ENCODE measurements at regions not wholly inside any gene's neighbourhood (a gene's known extent, or its start where the extent isn't known, plus 50 kb on each side); places are given as distances from the start of the nearest gene placed in this dataset.

- H3K4me3 ChIP-seq (replicated peaks; ENCODE audit: insufficient read depth, low read length), result no peak overlapping the region
- no peak overlapping the region for H3K27ac ChIP-seq (replicated peaks)
- DNase-seq (ENCODE audit: low read depth in 1 of 2, low spot score in 1 of 2), result no peak
- no peak for TF ChIP-seq GABPA (IDR thresholded peaks at IDR 0.05; ENCODE audit: low read depth)
- H3K27me3 ChIP-seq (ENCODE audit: insufficient read depth, poor library complexity, severe bottlenecking), result no peaks in the 10 kb centered on the region
Measured at GRCh38 chr2:122927710-122928557, 1097.2 kb upstream of the CNTNAP5 start.

- no peak overlapping the region for H3K27ac ChIP-seq (replicated peaks)
- H3K4me3 ChIP-seq (replicated peaks; ENCODE audit: insufficient read depth, low read length), result no peak overlapping the region
- no peaks in the 10 kb centered on the region for H3K27me3 ChIP-seq (ENCODE audit: insufficient read depth, poor library complexity, severe bottlenecking)
- no peak for DNase-seq (ENCODE audit: low read depth in 1 of 2, low spot score in 1 of 2)
- TF ChIP-seq POLR2AphosphoS5 (IDR thresholded peaks at IDR 0.05; ENCODE audit: low read depth), result no peak
- no peak for TF ChIP-seq REST (IDR thresholded peaks at IDR 0.05; ENCODE audit: insufficient replicate concordance, low read depth)
- no peak for TF ChIP-seq SPI1 (IDR thresholded peaks at IDR 0.05; ENCODE audit: borderline replicate concordance, low read depth)
- TF ChIP-seq GABPA (IDR thresholded peaks at IDR 0.05; ENCODE audit: low read depth), result no peak
- TF ChIP-seq CTCF (IDR thresholded peaks at IDR 0.05; ENCODE audit: insufficient read depth, low read length), result no peak
Measured at GRCh38 chr2:122929347-122929746, 1095.7 kb upstream of the CNTNAP5 start.

- TF ChIP-seq GABPA (IDR thresholded peaks at IDR 0.05; ENCODE audit: low read depth) (no peak), CTCF (IDR thresholded peaks at IDR 0.05; ENCODE audit: insufficient read depth, low read length) (no peak), REST (IDR thresholded peaks at IDR 0.05; ENCODE audit: insufficient replicate concordance, low read depth) (no peak), POLR2AphosphoS5 (IDR thresholded peaks at IDR 0.05; ENCODE audit: low read depth) (no peak), SPI1 (IDR thresholded peaks at IDR 0.05; ENCODE audit: borderline replicate concordance, low read depth) (no peak)
- Histone ChIP-seq H3K27me3 (ENCODE audit: insufficient read depth, poor library complexity, severe bottlenecking) (no peaks in the 10 kb centered on the region), H3K4me3 (replicated peaks; ENCODE audit: insufficient read depth, low read length) (no peak overlapping the region), H3K27ac (replicated peaks) (no peak overlapping the region)
- no peak for DNase-seq (ENCODE audit: low read depth in 1 of 2, low spot score in 1 of 2)
Measured at GRCh38 chr2:122935506-122935905, 1089.6 kb upstream of the CNTNAP5 start.

- no peaks in the 10 kb centered on the region for H3K27me3 ChIP-seq (ENCODE audit: insufficient read depth, poor library complexity, severe bottlenecking)
Measured at GRCh38 chr2:122939796-122940195, 1085.3 kb upstream of the CNTNAP5 start.

More at GRCh38 chr2:122939796-122940195, 1085.3 kb upstream of the CNTNAP5 start:
- no peak for TF ChIP-seq CTCF (IDR thresholded peaks at IDR 0.05; ENCODE audit: insufficient read depth, low read length)
- no peak overlapping the region for H3K4me3 ChIP-seq (replicated peaks; ENCODE audit: insufficient read depth, low read length)
- no peak overlapping the region for H3K27ac ChIP-seq (replicated peaks)
- DNase-seq (ENCODE audit: low read depth in 1 of 2, low spot score in 1 of 2), result no peak

Data from HL-60 (cell line).